Keratinocyte (primary cell): ENCODE measurements at regions not wholly inside any gene's neighbourhood (a gene's known extent, or its start where the extent isn't known, plus 50 kb on each side); places are given as distances from the start of the nearest gene placed in this dataset.

Experiments
- CTCF ChIP-seq, 3 experiments: IDR thresholded peaks in 1 of 3; conservative IDR thresholded peaks in 1 of 3; optimal IDR thresholded peaks in 1 of 3; 2 replicates in 2 of 3; 3 replicates in 1 of 3; pipeline versions ENCODE3 to v1.5.1; 2011; ENCODE audit warnings: low read length in 3 of 3, mild to moderate bottlenecking in 3 of 3, moderate library complexity in 2 of 3, control low read depth in 1 of 3, inconsistent platforms in 1 of 3; ENCODE audit not compliant: insufficient read depth in 2 of 3; ENCODE audit errors: extremely low read depth in 1 of 3
- EZH2 ChIP-seq: IDR thresholded peaks from one replicate; pipeline ENCODE4 v1.6.1; 2012; ENCODE audit warnings: inconsistent platforms, mild to moderate bottlenecking, low read length, moderate library complexity

- no peak for TF ChIP-seq EZH2
- TF ChIP-seq CTCF (optimal IDR thresholded peaks at IDR 0.05 in 1 of 3, IDR thresholded peaks at IDR 0.05 in 1 of 3, conservative IDR thresholded peaks at IDR 0.05 in 1 of 3; ENCODE audit: extremely low read depth in 1 of 3, insufficient read depth in 2 of 3, low read length in 3 of 3) = no peak
Observed at GRCh38 chr22:47808236-47808635, 1045.8 kb downstream of the TBC1D22A start.
